ENCODE measurements at regions not wholly inside any gene's neighbourhood (a gene's known extent, or its start where the extent isn't known, plus 50 kb on each side); places are given as distances from the start of the nearest gene placed in this dataset.

DNA sequence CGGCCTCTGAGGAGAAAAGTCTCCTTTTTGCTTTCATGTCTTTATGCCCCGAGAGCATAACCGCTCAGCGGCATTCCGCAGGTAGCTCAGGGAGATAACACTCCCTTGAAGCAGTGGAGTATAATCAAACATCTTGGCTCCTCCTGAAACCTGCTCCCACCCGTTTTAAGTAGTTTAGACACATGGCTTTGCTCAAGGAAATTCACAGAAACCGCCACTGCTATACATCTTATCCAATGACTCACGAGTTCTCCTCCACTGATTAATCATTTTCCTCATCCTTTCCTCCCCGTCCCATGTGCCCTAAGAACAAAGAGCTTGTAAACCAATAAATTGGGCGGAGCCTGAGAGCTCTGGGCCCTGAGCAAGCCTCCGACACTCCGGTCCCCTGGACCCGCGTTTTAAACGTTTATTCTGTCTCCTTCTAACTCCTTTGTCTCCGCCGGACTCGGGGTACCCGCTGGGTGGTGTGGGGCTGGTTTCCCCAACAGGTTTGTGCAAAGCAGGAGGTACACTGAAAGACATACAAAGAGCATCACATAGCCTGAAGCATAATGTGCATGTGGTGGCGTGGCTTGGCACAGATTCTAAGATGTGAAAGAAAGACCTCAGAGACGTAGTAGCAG is 401.2 kb downstream of the TLL1 start:
- no peak for DNase-seq (ENCODE audit: low spot score)

GRCh38 chr4:166274775-166275174 is 401.7 kb downstream of the TLL1 start:
- DNase-seq (ENCODE audit: low spot score): no peak

- no peak for DNase-seq (ENCODE audit: low spot score)
Observed at GRCh38 chr4:166277401-166277800, 404.4 kb downstream of the TLL1 start.

DNA sequence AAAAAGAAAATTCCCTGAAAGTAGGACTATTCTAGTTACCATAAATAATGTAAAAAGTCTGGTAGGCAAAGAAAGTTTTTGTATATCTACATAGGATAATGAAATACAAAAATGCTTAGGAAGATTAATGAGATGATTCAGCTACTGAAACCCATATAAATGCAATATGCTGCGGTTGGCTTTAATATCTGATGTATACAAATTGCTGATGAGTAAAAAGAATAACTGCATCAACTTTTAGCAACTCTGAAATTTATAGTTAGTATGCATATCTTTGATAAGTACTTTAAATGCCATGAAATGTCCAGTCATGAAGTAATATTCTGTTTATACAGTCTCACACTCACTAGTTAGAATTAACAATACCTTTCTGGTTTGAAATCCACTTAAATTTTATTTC is 404.8 kb downstream of the TLL1 start:
- no peak for DNase-seq (ENCODE audit: low spot score)

DNA sequence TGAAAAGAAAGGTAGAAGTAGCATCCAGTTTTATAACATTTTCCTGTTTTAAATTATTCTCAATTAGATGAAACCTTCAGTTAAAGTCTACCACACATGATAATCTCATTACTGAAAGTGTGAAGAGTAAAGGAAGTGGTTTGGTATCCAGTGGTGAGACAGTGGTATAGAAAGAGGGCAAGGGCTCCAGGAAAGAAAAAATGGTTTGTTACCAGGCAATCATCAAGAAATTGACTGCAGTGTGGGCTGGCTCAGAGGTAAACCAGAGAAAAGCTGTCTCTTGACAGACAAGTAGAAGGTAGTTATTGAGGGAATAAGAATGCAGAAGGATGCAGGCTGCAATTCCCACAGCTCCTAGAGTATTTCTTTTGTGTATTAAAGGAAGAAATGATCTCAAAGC is 406.2 kb downstream of the TLL1 start:
- no peak for DNase-seq (ENCODE audit: low spot score)

DNA sequence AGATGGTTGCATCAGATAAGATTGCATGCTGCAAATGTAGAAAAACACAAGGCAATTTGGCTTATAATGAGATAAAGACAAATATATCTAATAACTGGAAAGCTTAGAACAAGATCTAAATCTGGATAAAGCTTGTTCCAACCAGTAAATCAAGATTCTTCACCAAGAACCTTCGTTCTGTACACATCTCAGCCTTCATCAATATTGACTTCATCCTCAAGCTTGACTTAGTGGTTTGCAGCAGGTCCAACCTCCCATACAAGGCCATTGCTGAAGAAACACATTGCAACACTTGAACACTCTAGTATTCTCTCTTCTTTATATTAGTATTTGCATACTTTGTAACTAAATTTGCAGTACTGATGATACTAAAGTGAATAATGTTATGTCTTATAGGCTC is 407.6 kb downstream of the TLL1 start:
- DNase-seq (ENCODE audit: low spot score): no peak

GRCh38 chr4:166282081-166282770 is 409.2 kb downstream of the TLL1 start:
- no peak for DNase-seq (ENCODE audit: low spot score)

DNA sequence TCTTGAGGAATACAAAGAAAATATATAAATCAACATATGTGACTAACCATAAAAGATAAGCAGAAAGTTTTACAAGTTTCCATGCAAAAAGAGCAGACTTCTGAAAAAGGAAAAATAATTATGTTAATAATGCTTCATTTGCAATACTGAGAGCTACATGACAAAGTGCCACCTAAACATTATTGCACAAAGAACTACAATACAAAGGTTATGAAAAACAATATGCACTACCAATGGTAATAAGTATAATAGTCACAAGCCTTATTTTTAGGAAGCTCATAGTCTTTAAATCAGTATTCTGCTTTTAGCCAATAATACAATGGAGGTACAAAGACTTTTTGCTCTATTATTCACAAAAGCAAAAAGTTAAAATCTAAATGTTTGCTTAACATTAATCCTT is 411.2 kb downstream of the TLL1 start:
- no peak for DNase-seq (ENCODE audit: low spot score)

GRCh38 chr4:166290426-166290825 is 417.4 kb downstream of the TLL1 start:
- no peak for DNase-seq (ENCODE audit: low spot score)

- DNase-seq (ENCODE audit: low spot score): no peak
Observed at GRCh38 chr4:166293556-166293955, 420.5 kb downstream of the TLL1 start.

DNA sequence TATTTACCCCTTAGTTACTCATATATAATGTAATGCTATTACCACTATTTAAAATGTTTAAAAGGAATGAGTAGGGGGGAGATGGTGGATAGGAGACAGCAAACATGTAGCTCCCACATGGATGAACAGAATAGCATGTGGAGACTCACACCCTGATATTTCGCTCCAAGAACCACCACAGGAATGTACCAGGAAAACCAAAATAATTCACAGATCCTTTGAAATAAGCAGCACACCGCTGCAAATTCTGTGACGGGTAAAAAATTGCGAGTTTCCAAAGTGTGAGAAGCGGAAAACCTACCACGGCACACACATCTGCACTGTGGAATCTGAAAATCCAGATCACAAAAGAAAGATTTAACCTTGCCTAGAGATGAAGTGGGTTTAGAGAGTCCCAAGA is 428.2 kb downstream of the TLL1 start:
- no peak for DNase-seq (ENCODE audit: low spot score)

- no peak for DNase-seq (ENCODE audit: low spot score)
Observed at GRCh38 chr4:166308647-166309046, 435.6 kb downstream of the TLL1 start.

DNA sequence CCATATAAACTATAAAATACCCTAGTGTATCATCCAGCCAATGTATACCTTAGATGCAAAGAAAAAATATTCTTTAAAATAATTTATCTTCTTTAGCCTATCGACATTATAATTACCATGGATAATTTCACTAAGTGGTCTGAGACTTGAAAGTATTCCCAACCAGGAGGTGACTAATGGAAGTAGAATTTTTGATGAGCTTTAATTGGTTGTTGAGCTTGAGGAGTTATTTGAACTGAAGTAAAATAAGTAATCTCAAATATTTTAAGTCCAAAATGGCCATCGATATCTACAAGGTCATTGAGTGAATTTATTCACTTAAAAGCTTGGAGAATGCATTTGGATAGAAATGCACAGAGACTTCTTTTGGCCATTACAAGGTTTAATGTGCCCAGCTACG is 436.2 kb downstream of the TLL1 start:
- DNase-seq (ENCODE audit: low spot score): no peak

DNA sequence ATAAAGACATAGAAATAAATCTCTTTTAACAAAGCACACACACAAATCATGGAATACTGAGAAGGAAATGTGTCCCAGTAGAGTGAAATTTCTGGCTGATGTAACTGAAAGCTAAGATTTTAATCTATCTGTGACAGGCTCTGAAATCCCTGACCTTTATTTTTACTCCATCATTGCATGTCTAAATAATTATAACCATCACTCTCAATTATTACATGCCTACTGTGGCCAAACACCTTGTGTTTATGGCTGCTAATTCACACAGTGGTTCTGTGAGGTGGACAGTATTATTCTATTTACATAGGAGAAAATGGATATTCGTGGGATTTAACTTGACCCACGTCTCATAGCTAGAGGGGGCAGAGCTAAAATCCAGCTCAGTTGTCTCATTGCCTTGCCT is 438.1 kb downstream of the TLL1 start:
- DNase-seq (ENCODE audit: low spot score): no peak

GRCh38 chr4:166312166-166312565 is 439.1 kb downstream of the TLL1 start:
- no peak for DNase-seq (ENCODE audit: low spot score)

GRCh38 chr4:166314902-166315301 is 441.9 kb downstream of the TLL1 start:
- DNase-seq (ENCODE audit: low spot score): no peak

- DNase-seq (ENCODE audit: low spot score): no peak
Observed at GRCh38 chr4:166315721-166316467, 442.9 kb downstream of the TLL1 start.

GRCh38 chr4:166318810-166319525 is 445.9 kb downstream of the TLL1 start:
- no peak for DNase-seq (ENCODE audit: low spot score)

DNA sequence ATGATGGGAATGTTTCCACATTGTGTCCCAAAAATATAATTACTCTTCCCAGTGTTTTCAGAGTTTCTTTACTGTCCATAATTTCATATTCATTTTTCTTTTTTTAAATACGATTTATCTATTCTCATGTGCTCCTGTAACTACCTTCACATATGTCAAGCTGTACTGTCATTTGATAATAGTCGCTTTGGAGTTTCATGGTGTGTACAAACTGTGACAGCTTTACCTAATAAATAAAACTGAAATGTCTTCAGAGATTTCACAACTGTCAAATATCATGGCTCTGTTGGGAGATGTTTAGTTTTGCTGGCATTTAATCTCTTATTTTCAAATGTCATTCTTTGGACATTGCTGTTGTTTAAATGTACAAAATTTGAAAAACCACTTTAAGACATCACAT is 450.2 kb downstream of the TLL1 start:
- DNase-seq (ENCODE audit: low spot score): no peak

DNA sequence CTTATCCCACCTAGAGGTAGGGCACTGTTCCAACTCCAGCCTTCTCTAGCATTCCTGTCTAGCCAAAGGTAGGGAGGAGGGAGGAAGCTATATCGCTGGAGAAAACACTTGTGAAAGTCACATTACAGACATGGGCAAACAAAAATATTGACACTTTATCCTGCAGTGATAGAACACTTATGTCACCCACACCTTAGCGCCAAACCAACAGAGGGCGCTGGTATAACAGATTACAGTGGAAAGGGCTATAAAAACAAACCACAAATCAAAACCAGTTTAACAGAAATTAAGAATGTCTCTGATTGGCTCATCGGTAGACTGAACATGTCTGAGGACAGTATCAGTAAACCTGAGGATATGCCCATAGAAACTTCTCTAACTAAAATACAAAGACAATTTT is 451.3 kb downstream of the TLL1 start:
- no peak for DNase-seq (ENCODE audit: low spot score)

GRCh38 chr4:166335256-166335938 is 462.4 kb downstream of the TLL1 start:
- no peak for DNase-seq (ENCODE audit: low spot score)

GRCh38 chr4:166341992-166342391 is 469.0 kb downstream of the TLL1 start:
- DNase-seq (ENCODE audit: low spot score): no peak

All from mucosa of gallbladder (tissue), 1 donor.